ENCODE measurements at regions not wholly inside any gene's neighbourhood (a gene's known extent, or its start where the extent isn't known, plus 50 kb on each side); places are given as distances from the start of the nearest gene placed in this dataset.
A peak's percentile ranks its signal among the peaks of the same experiment; 100 is the strongest.

- no peaks in the 10 kb centered on the region for H3K36me3 Mint-ChIP-seq
- H3K27me3 Mint-ChIP-seq (ENCODE audit: low read depth), result no peaks in the 10 kb centered on the region
- ATAC-seq (peak; percentile 74), DNase-seq (ENCODE audit: low spot score) (peak; percentile 51)
- ChIA-PET CTCF (interaction anchor here (0.5 kb wide), 1 partner anchor 160 kb away, joined by 8 read pairs; no protein-coding TSS in a partner anchor), POLR2A (no interaction called here)
- H3K9me3 Mint-ChIP-seq, result no peaks in the 10 kb centered on the region
- peaks cover 7% of the 10 kb centered on the region for H3K4me1 Mint-ChIP-seq
- no peak overlapping the region for H3K27ac Mint-ChIP-seq
- TF ChIP-seq CTCF (IDR thresholded peaks at IDR 0.05) (peak; percentile 34; the same call in 1 of the 2 replicates), GABPB1 (CRISPR knock-in tag; IDR thresholded peaks at IDR 0.05) (0 out of 2 replicates have a peak, but pooled peaks have one; percentile 18), CREB1 (CRISPR knock-in tag; IDR thresholded peaks at IDR 0.05) (no peak), GTF2I (CRISPR knock-in tag; conservative IDR thresholded peaks at IDR 0.05) (peak; percentile 96)
- TF ChIP-seq, protein P1, sequence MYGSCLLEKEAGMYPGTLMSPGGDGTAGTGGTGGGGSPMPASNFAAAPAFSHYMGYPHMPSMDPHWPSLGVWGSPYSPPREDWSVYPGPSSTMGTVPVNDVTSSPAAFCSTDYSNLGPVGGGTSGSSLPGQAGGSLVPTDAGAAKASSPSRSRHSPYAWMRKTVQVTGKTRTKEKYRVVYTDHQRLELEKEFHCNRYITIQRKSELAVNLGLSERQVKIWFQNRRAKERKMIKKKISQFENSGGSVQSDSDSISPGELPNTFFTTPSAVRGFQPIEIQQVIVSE (CRISPR knock-in tag; IDR thresholded peaks at IDR 0.05; ENCODE audit: borderline replicate concordance), result no peak
- no peak overlapping the region for H3K4me3 Mint-ChIP-seq
These were observed 153.8 kb downstream of the CEBPB start for GRCh38 chr20:50344232-50345071.

- Mint-ChIP-seq H3K4me3 (no peak overlapping the region), H3K36me3 (no peaks in the 10 kb centered on the region), H3K4me1 (peaks cover 7% of the 10 kb centered on the region), H3K27ac (no peak overlapping the region), H3K27me3 (ENCODE audit: low read depth) (no peaks in the 10 kb centered on the region), H3K9me3 (no peaks in the 10 kb centered on the region)
- TF ChIP-seq ZNF317 (CRISPR knock-in tag; IDR thresholded peaks at IDR 0.05; ENCODE audit: borderline replicate concordance, low read depth), result no peak
- TF ChIP-seq ZNF232 (CRISPR knock-in tag; IDR thresholded peaks at IDR 0.05), result no peak
- TF ChIP-seq, protein P2, sequence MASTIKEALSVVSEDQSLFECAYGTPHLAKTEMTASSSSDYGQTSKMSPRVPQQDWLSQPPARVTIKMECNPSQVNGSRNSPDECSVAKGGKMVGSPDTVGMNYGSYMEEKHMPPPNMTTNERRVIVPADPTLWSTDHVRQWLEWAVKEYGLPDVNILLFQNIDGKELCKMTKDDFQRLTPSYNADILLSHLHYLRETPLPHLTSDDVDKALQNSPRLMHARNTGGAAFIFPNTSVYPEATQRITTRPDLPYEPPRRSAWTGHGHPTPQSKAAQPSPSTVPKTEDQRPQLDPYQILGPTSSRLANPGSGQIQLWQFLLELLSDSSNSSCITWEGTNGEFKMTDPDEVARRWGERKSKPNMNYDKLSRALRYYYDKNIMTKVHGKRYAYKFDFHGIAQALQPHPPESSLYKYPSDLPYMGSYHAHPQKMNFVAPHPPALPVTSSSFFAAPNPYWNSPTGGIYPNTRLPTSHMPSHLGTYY (CRISPR knock-in tag; IDR thresholded peaks at IDR 0.05), result no peak
- ChIA-PET CTCF (interaction anchor here (1.0 to 1.1 kb wide), 2 partner anchors 64 to 159 kb away, joined by 3 read pairs; no protein-coding TSS in a partner anchor), POLR2A (no interaction called here)
- ATAC-seq (no peak), DNase-seq (ENCODE audit: low spot score) (no peak)
These were observed 155.2 kb downstream of the CEBPB start for GRCh38 chr20:50345712-50346373.

DNA sequence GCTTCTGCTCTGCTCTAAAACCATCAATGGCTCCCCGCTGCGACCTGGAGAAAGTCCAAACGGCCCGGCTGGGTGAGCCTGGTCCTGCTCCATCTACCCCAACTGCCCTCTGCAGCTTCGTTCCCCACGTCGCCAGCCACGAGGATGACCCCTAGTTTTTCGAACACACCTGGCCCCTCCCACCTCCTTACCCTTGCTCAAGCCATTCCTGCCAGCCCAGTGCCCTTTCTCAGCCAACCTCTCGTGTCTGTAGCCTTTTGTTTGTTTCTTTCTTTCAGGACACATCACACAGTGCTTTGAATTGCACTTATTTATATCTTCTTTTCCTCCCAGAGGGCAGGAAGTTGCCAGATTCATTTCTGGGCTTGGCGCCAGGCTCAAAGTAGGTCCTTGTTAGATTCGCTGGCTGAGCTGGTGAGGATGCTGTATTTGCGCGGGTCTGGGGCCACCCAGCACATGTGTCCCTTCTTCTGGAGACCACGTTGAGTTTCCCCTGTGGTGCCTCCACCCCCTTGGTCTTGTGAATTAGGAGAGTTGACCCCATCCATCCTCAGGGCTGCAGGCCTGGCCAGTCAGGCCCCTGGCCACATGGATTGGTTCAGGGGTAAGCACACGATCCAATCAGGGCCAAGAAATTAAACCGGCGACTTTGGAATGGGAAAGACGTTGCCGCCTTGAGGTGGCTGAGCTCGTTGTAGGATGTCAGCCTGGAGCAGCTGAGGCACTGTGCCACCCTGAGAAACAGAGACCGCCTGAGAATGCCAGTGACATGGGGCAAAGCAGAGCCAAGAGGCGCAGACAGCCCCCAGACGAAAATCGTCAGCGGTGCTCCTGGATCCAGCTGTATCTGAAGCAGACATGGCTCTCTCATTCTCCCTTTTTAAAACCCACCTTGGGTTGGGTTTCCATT is 156.0 kb downstream of the CEBPB start:
- Mint-ChIP-seq H3K36me3 (no peaks in the 10 kb centered on the region), H3K27ac (no peak overlapping the region), H3K4me1 (peaks cover 7% of the 10 kb centered on the region), H3K27me3 (ENCODE audit: low read depth) (no peaks in the 10 kb centered on the region), H3K9me3 (no peaks in the 10 kb centered on the region), H3K4me3 (no peak overlapping the region)
- DNase-seq (ENCODE audit: low spot score), result no peak
- CTCF ChIA-PET, result interaction anchor here (0.8 to 1.2 kb wide), 4 partner anchors 9 to 228 kb away, joined by 3 read pairs; no protein-coding TSS in a partner anchor
- ATAC-seq, result no peak
- TF ChIP-seq, protein P3, sequence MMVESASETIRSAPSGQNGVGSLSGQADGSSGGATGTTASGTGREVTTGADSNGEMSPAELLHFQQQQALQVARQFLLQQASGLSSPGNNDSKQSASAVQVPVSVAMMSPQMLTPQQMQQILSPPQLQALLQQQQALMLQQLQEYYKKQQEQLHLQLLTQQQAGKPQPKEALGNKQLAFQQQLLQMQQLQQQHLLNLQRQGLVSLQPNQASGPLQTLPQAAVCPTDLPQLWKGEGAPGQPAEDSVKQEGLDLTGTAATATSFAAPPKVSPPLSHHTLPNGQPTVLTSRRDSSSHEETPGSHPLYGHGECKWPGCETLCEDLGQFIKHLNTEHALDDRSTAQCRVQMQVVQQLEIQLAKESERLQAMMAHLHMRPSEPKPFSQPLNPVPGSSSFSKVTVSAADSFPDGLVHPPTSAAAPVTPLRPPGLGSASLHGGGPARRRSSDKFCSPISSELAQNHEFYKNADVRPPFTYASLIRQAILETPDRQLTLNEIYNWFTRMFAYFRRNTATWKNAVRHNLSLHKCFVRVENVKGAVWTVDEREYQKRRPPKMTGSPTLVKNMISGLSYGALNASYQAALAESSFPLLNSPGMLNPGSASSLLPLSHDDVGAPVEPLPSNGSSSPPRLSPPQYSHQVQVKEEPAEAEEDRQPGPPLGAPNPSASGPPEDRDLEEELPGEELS (CRISPR knock-in tag; IDR thresholded peaks at IDR 0.05), result no peak
- POLR2A ChIA-PET, result no interaction called here

All from WTC11 (cell line).